ENCODE measurements at regions not wholly inside any gene's neighbourhood (a gene's known extent, or its start where the extent isn't known, plus 50 kb on each side); places are given as distances from the start of the nearest gene placed in this dataset.

- TF ChIP-seq CTCF (IDR thresholded peaks at IDR 0.05) (no peak), EP300 (IDR thresholded peaks at IDR 0.05) (no peak), POLR2AphosphoS5 (IDR thresholded peaks at IDR 0.05) (no peak)
These were observed 315.6 kb upstream of the SPRY2 start for GRCh38 chr13:80656512-80656904.

Data from upper lobe of left lung (tissue), 4 donors.